ENCODE measurements at regions not wholly inside any gene's neighbourhood (a gene's known extent, or its start where the extent isn't known, plus 50 kb on each side); places are given as distances from the start of the nearest gene placed in this dataset.
"Not testable (repeated sequence)": the region's sequence is repeated elsewhere in the genome, so short reads cannot be mapped to it uniquely, and the experiment has no call there.

GRCh38 chr2:47283659-47284058 lies 85.5 kb upstream of the EPCAM start:
- ATAC-seq = 0 out of 2 replicates have a peak, but pooled peaks have one; percentile 48
- Histone ChIP-seq H3K27ac (ENCODE audit: low read length) (no peak overlapping the region), H3K9me3 (ENCODE audit: control insufficient read depth, insufficient read depth, low read depth, low read length) (no peaks in the 10 kb centered on the region), H3K27me3 (ENCODE audit: control insufficient read depth, insufficient read depth, low read length) (no peaks in the 10 kb centered on the region), H3K4me3 (ENCODE audit: low read depth in 2 of 2, low read length in 2 of 2) (no peak overlapping the region), H3K4me1 (ENCODE audit: control insufficient read depth, insufficient read depth, low read length) (no peaks in the 10 kb centered on the region), H3K36me3 (ENCODE audit: control insufficient read depth, insufficient read depth, low read length) (no peaks in the 10 kb centered on the region)
- no TSS peak for BruUV-seq (replicated peaks)
- CTCF ChIA-PET = interaction anchor here (0.6 kb wide), 1 partner anchor 566 kb away, joined by 4 read pairs; no protein-coding TSS in a partner anchor
- intact Hi-C loops (cut with micrococcal nuclease; ENCODE audit: unreplicated experiment) (no loop called here), in situ Hi-C loops (cut with HindIII; ENCODE audit: low pct_unique_long_range_greater_than_20kb, low sequenced_read_pairs) (no loop called here)
- POLR2A ChIA-PET = no interaction called here
- no peak for TF ChIP-seq CTCF (IDR thresholded peaks at IDR 0.05)
- TF ChIP-seq TCF7L2 (IDR thresholded peaks at IDR 0.05; ENCODE audit: low read depth, low read length) = no peak
- no peak for TF ChIP-seq REST (IDR thresholded peaks at IDR 0.05; ENCODE audit: insufficient read depth in 1 of 2, low read depth in 2 of 2, low read length in 1 of 2)
- TF ChIP-seq POLR2AphosphoS5 (IDR thresholded peaks at IDR 0.05; ENCODE audit: low read depth, low read length) = no peak
- no peak for TF ChIP-seq SIN3A (IDR thresholded peaks at IDR 0.05; ENCODE audit: borderline replicate concordance, insufficient read depth, low read depth, low read length)
- DNase-seq (ENCODE audit: low read depth, low spot score) = no peak

GRCh38 chr2:47282621-47283272 lies 86.4 kb upstream of the EPCAM start:
- ATAC-seq = no peak
- H3K27ac ChIP-seq (ENCODE audit: low read length) = no peak overlapping the region
- no peaks in the 10 kb centered on the region for H3K4me1 ChIP-seq (ENCODE audit: control insufficient read depth, insufficient read depth, low read length)
- H3K9me3 ChIP-seq (ENCODE audit: control insufficient read depth, insufficient read depth, low read depth, low read length) = no peaks in the 10 kb centered on the region
- in situ Hi-C loops (cut with HindIII; ENCODE audit: low pct_unique_long_range_greater_than_20kb, low sequenced_read_pairs) = no loop called here
- POLR2A ChIA-PET = no interaction called here
- CTCF ChIA-PET = interaction anchor here (0.6 kb wide), 1 partner anchor 566 kb away, joined by 4 read pairs; no protein-coding TSS in a partner anchor
- intact Hi-C loops (cut with micrococcal nuclease; ENCODE audit: unreplicated experiment) = no loop called here
- TF ChIP-seq TCF7L2 (IDR thresholded peaks at IDR 0.05; ENCODE audit: low read depth, low read length) (no peak), REST (IDR thresholded peaks at IDR 0.05; ENCODE audit: insufficient read depth in 1 of 2, low read depth in 2 of 2, low read length in 1 of 2) (no peak), CTCF (IDR thresholded peaks at IDR 0.05) (no peak), SIN3A (IDR thresholded peaks at IDR 0.05; ENCODE audit: borderline replicate concordance, insufficient read depth, low read depth, low read length) (no peak), POLR2AphosphoS5 (IDR thresholded peaks at IDR 0.05; ENCODE audit: low read depth, low read length) (no peak)
- no peak for DNase-seq (ENCODE audit: low read depth, low spot score)
- no peak overlapping the region for H3K4me3 ChIP-seq (ENCODE audit: low read depth in 2 of 2, low read length in 2 of 2)
- no peaks in the 10 kb centered on the region for H3K27me3 ChIP-seq (ENCODE audit: control insufficient read depth, insufficient read depth, low read length)
- H3K36me3 ChIP-seq (ENCODE audit: control insufficient read depth, insufficient read depth, low read length) = no peaks in the 10 kb centered on the region
- no TSS peak for BruUV-seq (replicated peaks)

GRCh38 chr2:47279525-47279924 lies 89.6 kb upstream of the EPCAM start:
- H3K9me3 ChIP-seq (ENCODE audit: control insufficient read depth, insufficient read depth, low read depth, low read length); H3K36me3 ChIP-seq (ENCODE audit: control insufficient read depth, insufficient read depth, low read length); H3K4me3 ChIP-seq (ENCODE audit: low read depth in 2 of 2, low read length in 2 of 2); BruUV-seq (replicated peaks); ATAC-seq; in situ Hi-C loops (cut with HindIII; ENCODE audit: low pct_unique_long_range_greater_than_20kb, low sequenced_read_pairs); H3K4me1 ChIP-seq (ENCODE audit: control insufficient read depth, insufficient read depth, low read length); POLR2A ChIA-PET; H3K27ac ChIP-seq (ENCODE audit: low read length); DNase-seq (ENCODE audit: low read depth, low spot score); intact Hi-C loops (cut with micrococcal nuclease; ENCODE audit: unreplicated experiment); H3K27me3 ChIP-seq (ENCODE audit: control insufficient read depth, insufficient read depth, low read length); CTCF ChIA-PET: not testable (repeated sequence)

Measured in Panc1 (cell line).